BLaER1 treated with 17β-estradiol and CSF1 and Interleukin-3, amounts not matched to agents 10 nM and 100 nM (cell line): ENCODE measurements at regions not wholly inside any gene's neighbourhood (a gene's known extent, or its start where the extent isn't known, plus 50 kb on each side); places are given as distances from the start of the nearest gene placed in this dataset.

Experiments
- H3K27ac ChIP-seq, 11 experiments: shearing (Covaris generic); formaldehyde crosslinking; 2 replicates each; pipeline ENCODE4 v1.8.1; 2022
- H3K27me3 ChIP-seq, 11 experiments: shearing (Covaris generic); formaldehyde crosslinking; 2 replicates each; pipeline ENCODE4 v1.8.1; 2022
- H3K36me3 ChIP-seq, 11 experiments: shearing (Covaris generic); formaldehyde crosslinking; 2 replicates each; pipeline ENCODE4 v1.8.1; 2022
- H3K4me1 ChIP-seq, 10 experiments: shearing (Covaris generic); formaldehyde crosslinking; 2 replicates each; pipeline ENCODE4 v1.8.1; 2022
- H3K4me2 ChIP-seq, 11 experiments: shearing (Covaris generic); formaldehyde crosslinking; 2 replicates each; pipeline ENCODE4 v1.8.1; 2022
- H3K4me3 ChIP-seq, 10 experiments: shearing (Covaris generic); formaldehyde crosslinking; 2 replicates each; pipeline ENCODE4 v1.8.1; 2022
- H3K9ac ChIP-seq, 11 experiments: shearing (Covaris generic); formaldehyde crosslinking; 2 replicates each; pipeline ENCODE4 v1.8.1; 2022
- H3K9me3 ChIP-seq, 11 experiments: shearing (Covaris generic); formaldehyde crosslinking; replicated peaks in 1 of 11; 2 replicates each; pipeline ENCODE4 v1.8.1; 2022
- H4K20me1 ChIP-seq, 11 experiments: shearing (Covaris generic); formaldehyde crosslinking; 2 replicates each; pipeline ENCODE4 v1.8.1; 2022
- Cebpa-rat ChIP-seq, 11 experiments: shearing (Covaris generic); IDR thresholded peaks; 2 replicates each; pipeline ENCODE4 v1.8.1; 2022

- Histone ChIP-seq H3K4me1 (0 out of 20 replicates have a peak, but pooled peaks cover 0 to 6% (median 0%) of the 10 kb centered on the region in 10 experiments), H3K27ac (no peak overlapping the region), H4K20me1 (no peaks in the 10 kb centered on the region), H3K4me3 (no peak overlapping the region), H3K4me2 (no peak overlapping the region), H3K9me3 (no peaks in the 10 kb centered on the region), H3K27me3 (no peaks in the 10 kb centered on the region), H3K36me3 (no peaks in the 10 kb centered on the region), H3K9ac (no peak overlapping the region)
- TF ChIP-seq Cebpa-rat (IDR thresholded peaks at IDR 0.05), result no peak
These were observed 237.6 kb upstream of the SOX9 start for GRCh38 chr17:71883258-71883657.

- H3K27me3 ChIP-seq, result no peaks in the 10 kb centered on the region
These were observed 237.0 kb upstream of the SOX9 start for GRCh38 chr17:71883845-71884244.

GRCh38 chr17:71885662-71886061, 235.2 kb upstream of the SOX9 start:
- Histone ChIP-seq H3K27ac (no peak overlapping the region), H3K9ac (no peak overlapping the region), H3K9me3 (no peaks in the 10 kb centered on the region), H3K4me1 (0 out of 20 replicates have a peak, but pooled peaks cover 0 to 6% (median 0%) of the 10 kb centered on the region in 10 experiments), H3K27me3 (no peaks in the 10 kb centered on the region), H3K36me3 (no peaks in the 10 kb centered on the region), H4K20me1 (no peaks in the 10 kb centered on the region), H3K4me2 (no peak overlapping the region), H3K4me3 (no peak overlapping the region)
- no peak for TF ChIP-seq Cebpa-rat (IDR thresholded peaks at IDR 0.05)

More at GRCh38 chr17:71883845-71884244, 237.0 kb upstream of the SOX9 start:
- Histone ChIP-seq H3K9ac (no peak overlapping the region), H3K9me3 (no peaks in the 10 kb centered on the region), H3K27ac (no peak overlapping the region), H4K20me1 (no peaks in the 10 kb centered on the region), H3K4me3 (no peak overlapping the region), H3K36me3 (no peaks in the 10 kb centered on the region), H3K4me2 (no peak overlapping the region), H3K4me1 (0 out of 20 replicates have a peak, but pooled peaks cover 0 to 6% (median 0%) of the 10 kb centered on the region in 10 experiments)
- TF ChIP-seq Cebpa-rat (IDR thresholded peaks at IDR 0.05), result no peak

- H4K20me1 ChIP-seq, result no peaks in the 10 kb centered on the region
- peaks cover 0 to 25% (median 0%) of the 10 kb centered on the region in 11 experiments; a peak in 4 of 22 replicates for H3K9me3 ChIP-seq
- no peak overlapping the region for H3K27ac ChIP-seq
- TF ChIP-seq Cebpa-rat (IDR thresholded peaks at IDR 0.05), result no peak
- H3K4me1 ChIP-seq, result no peaks in the 10 kb centered on the region
- no peak overlapping the region for H3K4me3 ChIP-seq
- no peaks in the 10 kb centered on the region for H3K27me3 ChIP-seq
- H3K36me3 ChIP-seq, result no peaks in the 10 kb centered on the region
- no peak overlapping the region for H3K4me2 ChIP-seq
- no peak overlapping the region for H3K9ac ChIP-seq
These were observed 221.5 kb upstream of the SOX9 start for GRCh38 chr17:71899317-71899716.

- Histone ChIP-seq H3K27ac (no peak overlapping the region), H3K9ac (no peak overlapping the region), H4K20me1 (no peaks in the 10 kb centered on the region), H3K4me3 (no peak overlapping the region), H3K4me1 (no peaks in the 10 kb centered on the region), H3K9me3 (peaks cover 0 to 25% (median 0%) of the 10 kb centered on the region in 11 experiments; a peak in 4 of 22 replicates), H3K4me2 (no peak overlapping the region), H3K36me3 (no peaks in the 10 kb centered on the region), H3K27me3 (no peaks in the 10 kb centered on the region)
- no peak for TF ChIP-seq Cebpa-rat (IDR thresholded peaks at IDR 0.05)
These were observed 220.1 kb upstream of the SOX9 start for GRCh38 chr17:71900621-71901229.

- Histone ChIP-seq H3K4me1 (no peaks in the 10 kb centered on the region), H4K20me1 (no peaks in the 10 kb centered on the region), H3K9me3 (peaks cover 0 to 12% (median 0%) of the 10 kb centered on the region in 11 experiments; a peak in 4 of 22 replicates), H3K4me3 (no peak overlapping the region), H3K27me3 (no peaks in the 10 kb centered on the region), H3K9ac (no peak overlapping the region), H3K27ac (no peak overlapping the region), H3K4me2 (no peak overlapping the region), H3K36me3 (no peaks in the 10 kb centered on the region)
- TF ChIP-seq Cebpa-rat (IDR thresholded peaks at IDR 0.05), result no peak
These were observed 217.8 kb upstream of the SOX9 start for GRCh38 chr17:71902894-71903506.

- no peak overlapping the region for H3K9ac ChIP-seq
- no peak overlapping the region for H3K27ac ChIP-seq
These were observed 215.3 kb upstream of the SOX9 start for GRCh38 chr17:71905376-71906031.

GRCh38 chr17:71909155-71909554, 211.7 kb upstream of the SOX9 start:
- H3K4me3 ChIP-seq, result no peak overlapping the region
- H3K9ac ChIP-seq, result no peak overlapping the region
- no peak overlapping the region for H3K27ac ChIP-seq
- no peaks in the 10 kb centered on the region for H3K36me3 ChIP-seq
- no peak for TF ChIP-seq Cebpa-rat (IDR thresholded peaks at IDR 0.05)
- H3K9me3 ChIP-seq, result 0 out of 22 replicates have a peak, but pooled peaks cover 0 to 5% (median 0%) of the 10 kb centered on the region in 11 experiments
- no peak overlapping the region for H3K4me2 ChIP-seq
- H3K4me1 ChIP-seq, result no peaks in the 10 kb centered on the region
- no peaks in the 10 kb centered on the region for H4K20me1 ChIP-seq
- no peaks in the 10 kb centered on the region for H3K27me3 ChIP-seq

More at GRCh38 chr17:71905376-71906031, 215.3 kb upstream of the SOX9 start:
- no peak for TF ChIP-seq Cebpa-rat (IDR thresholded peaks at IDR 0.05)
- no peak overlapping the region for H3K4me3 ChIP-seq
- H3K4me1 ChIP-seq, result no peaks in the 10 kb centered on the region
- no peak overlapping the region for H3K4me2 ChIP-seq
- H4K20me1 ChIP-seq, result no peaks in the 10 kb centered on the region
- H3K27me3 ChIP-seq, result no peaks in the 10 kb centered on the region
- 0 out of 22 replicates have a peak, but pooled peaks cover 0 to 5% (median 0%) of the 10 kb centered on the region in 11 experiments for H3K9me3 ChIP-seq
- no peaks in the 10 kb centered on the region for H3K36me3 ChIP-seq

GRCh38 chr17:71910002-71910401, 210.8 kb upstream of the SOX9 start:
- Histone ChIP-seq H3K9ac (no peak overlapping the region), H4K20me1 (no peaks in the 10 kb centered on the region), H3K4me1 (no peaks in the 10 kb centered on the region), H3K4me3 (no peak overlapping the region), H3K9me3 (no peaks in the 10 kb centered on the region), H3K27ac (no peak overlapping the region), H3K36me3 (no peaks in the 10 kb centered on the region), H3K4me2 (no peak overlapping the region), H3K27me3 (no peaks in the 10 kb centered on the region)
- TF ChIP-seq Cebpa-rat (IDR thresholded peaks at IDR 0.05), result no peak
